Liver (tissue), 7 donors: ENCODE measurements at regions not wholly inside any gene's neighbourhood (a gene's known extent, or its start where the extent isn't known, plus 50 kb on each side); places are given as distances from the start of the nearest gene placed in this dataset.

Experiments used
- DNase-seq: peaks from one replicate; pipeline ENCODE4 v3.0.0-alpha.2; 2017; ENCODE audit warnings: low spot score
- H3K27ac ChIP-seq, 2 donors: one replicate each; pipeline ENCODE4 v1.7.0; 2013; ENCODE audit warnings: inconsistent platforms in 2 of 2, low read length in 2 of 2, control low read depth in 1 of 2, low read depth in 1 of 2, mild to moderate bottlenecking in 1 of 2
- H3K27me3 ChIP-seq, 4 donors: one replicate each; pipeline versions ENCODE4 v1.6.1 to v1.7.0; 2013; ENCODE audit warnings: low read length in 3 of 4, inconsistent platforms in 1 of 4, mild to moderate bottlenecking in 1 of 4, moderate library complexity in 1 of 4; ENCODE audit not compliant: control insufficient read depth in 4 of 4, insufficient read depth in 4 of 4
- H3K36me3 ChIP-seq, 4 donors: one replicate each; pipeline versions ENCODE4 v1.6.1 to v1.7.0; 2013; ENCODE audit warnings: low read length in 3 of 4, mild to moderate bottlenecking in 3 of 4, low read depth in 1 of 4, moderate library complexity in 1 of 4; ENCODE audit not compliant: control insufficient read depth in 4 of 4, insufficient read depth in 3 of 4
- H3K4me1 ChIP-seq, 4 donors: one replicate each; pipeline versions ENCODE4 v1.6.1 to v1.7.0; 2013; ENCODE audit warnings: low read length in 3 of 4, mild to moderate bottlenecking in 3 of 4, moderate library complexity in 1 of 4; ENCODE audit not compliant: control insufficient read depth in 4 of 4, insufficient read depth in 4 of 4
- H3K4me3 ChIP-seq, 3 donors: one replicate each; pipeline versions ENCODE4 v1.6.1 to v1.7.0; 2013; ENCODE audit warnings: low read length in 3 of 3, control low read depth in 1 of 3, low read depth in 1 of 3, mild to moderate bottlenecking in 1 of 3
- H3K9ac ChIP-seq, 2 donors: one replicate each; pipeline ENCODE4 v1.7.0; 2013; ENCODE audit warnings: low read length in 2 of 2, mild to moderate bottlenecking in 2 of 2, moderate library complexity in 2 of 2, control low read depth in 1 of 2, low read depth in 1 of 2
- H3K9me3 ChIP-seq, 4 donors: one replicate each; pipeline versions ENCODE4 v1.6.1 to v1.7.0; 2013; ENCODE audit warnings: low read length in 3 of 4; ENCODE audit not compliant: control insufficient read depth in 4 of 4
- ATF3 ChIP-seq: IDR thresholded peaks from 2 replicates; pipeline ENCODE4 v1.6.1; 2016; ENCODE audit warnings: antibody characterized with exemption
- EGR1 ChIP-seq, 2 donors: IDR thresholded peaks; 2 replicates each; pipeline ENCODE4 v1.6.1; 2016 to 2018; ENCODE audit warnings: antibody characterized with exemption in 2 of 2, low read depth in 2 of 2
- FOXA1 ChIP-seq: IDR thresholded peaks from 2 replicates; pipeline ENCODE4 v1.6.1; 2016; ENCODE audit warnings: antibody characterized with exemption
- FOXA2 ChIP-seq: IDR thresholded peaks from 2 replicates; pipeline ENCODE4 v1.6.1; 2016; ENCODE audit warnings: antibody characterized with exemption
- GABPA ChIP-seq, 2 donors: IDR thresholded peaks in 1 of 2; conservative IDR thresholded peaks in 1 of 2; 2 replicates each; pipeline ENCODE4 v1.6.1; 2016; ENCODE audit warnings: antibody characterized with exemption in 2 of 2, mild to moderate bottlenecking in 1 of 2, moderate library complexity in 1 of 2
- HNF4A ChIP-seq, 2 donors: conservative IDR thresholded peaks; 2 replicates each; pipeline ENCODE4 v1.6.1; 2016; ENCODE audit warnings: antibody characterized with exemption in 2 of 2, mild to moderate bottlenecking in 2 of 2
- HNF4G ChIP-seq: IDR thresholded peaks from 2 replicates; pipeline ENCODE4 v1.6.1; 2016; ENCODE audit warnings: antibody characterized with exemption
- RAD21 ChIP-seq, 2 donors: IDR thresholded peaks; 2 replicates each; pipeline ENCODE4 v1.6.1; 2016; ENCODE audit warnings: antibody characterized with exemption in 2 of 2, mild to moderate bottlenecking in 2 of 2
- TAF1 ChIP-seq: conservative IDR thresholded peaks from 2 replicates; pipeline ENCODE4 v1.6.1; 2016; ENCODE audit warnings: antibody characterized with exemption, mild to moderate bottlenecking
- YY1 ChIP-seq: IDR thresholded peaks from 2 replicates; pipeline ENCODE4 v1.6.1; 2016; ENCODE audit warnings: antibody characterized with exemption, mild to moderate bottlenecking
- ZBTB33 ChIP-seq: IDR thresholded peaks from 2 replicates; pipeline ENCODE4 v1.6.1; 2016; ENCODE audit warnings: antibody characterized with exemption
- WGBS: extraction: QIAGEN DNeasy Blood & Tissue Kit; methylation state at CpG from one replicate; pipeline ENCODE4 v1.1.7; 2013; 5-methylcytosine and 5-hydroxymethylcytosine counted together
- TF ChIP-seq, protein P1 (sequence below): IDR thresholded peaks from 2 replicates; pipeline ENCODE4 v1.6.1; 2016; ENCODE audit warnings: antibody characterized with exemption, mild to moderate bottlenecking
- TF ChIP-seq, protein P2 (sequence below): IDR thresholded peaks from 2 replicates; pipeline ENCODE4 v1.6.1; 2016; ENCODE audit warnings: antibody characterized with exemption
- donor health status: healthy.
- donor health status: healthy.
- donor health status: healthy.
- donor health status: healthy.

DNA sequence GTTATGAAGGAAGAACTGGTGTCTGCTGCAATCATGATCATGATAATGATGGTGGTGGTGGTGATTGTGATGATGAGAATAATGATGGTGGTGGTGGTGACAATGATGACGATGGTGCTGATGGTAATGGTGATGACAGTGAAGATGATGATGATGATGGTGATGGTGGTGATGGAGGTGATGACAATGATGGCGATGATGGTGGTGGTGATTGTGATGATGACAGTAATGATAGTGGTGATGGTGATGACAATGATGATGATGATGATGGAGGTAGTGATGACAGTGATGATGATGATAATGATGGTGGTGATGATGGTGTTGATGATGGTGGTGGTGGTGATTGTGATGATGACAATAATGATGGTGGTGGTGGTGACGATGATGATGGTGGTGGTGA lies 52.8 kb upstream of the ANO1 start:
- no peak overlapping the region for H3K4me3 ChIP-seq
- no peak overlapping the region for H3K27ac ChIP-seq
- TF ChIP-seq ZBTB33 (no peak), RAD21 (IDR thresholded peaks at IDR 0.05) (no peak), EGR1 (IDR thresholded peaks at IDR 0.05; ENCODE audit: low read depth in 2 of 2) (no peak), YY1 (no peak), GABPA (IDR thresholded peaks at IDR 0.05 in 1 of 2, conservative IDR thresholded peaks at IDR 0.05 in 1 of 2) (no peak), TAF1 (no peak)
- TF ChIP-seq, protein P1, sequence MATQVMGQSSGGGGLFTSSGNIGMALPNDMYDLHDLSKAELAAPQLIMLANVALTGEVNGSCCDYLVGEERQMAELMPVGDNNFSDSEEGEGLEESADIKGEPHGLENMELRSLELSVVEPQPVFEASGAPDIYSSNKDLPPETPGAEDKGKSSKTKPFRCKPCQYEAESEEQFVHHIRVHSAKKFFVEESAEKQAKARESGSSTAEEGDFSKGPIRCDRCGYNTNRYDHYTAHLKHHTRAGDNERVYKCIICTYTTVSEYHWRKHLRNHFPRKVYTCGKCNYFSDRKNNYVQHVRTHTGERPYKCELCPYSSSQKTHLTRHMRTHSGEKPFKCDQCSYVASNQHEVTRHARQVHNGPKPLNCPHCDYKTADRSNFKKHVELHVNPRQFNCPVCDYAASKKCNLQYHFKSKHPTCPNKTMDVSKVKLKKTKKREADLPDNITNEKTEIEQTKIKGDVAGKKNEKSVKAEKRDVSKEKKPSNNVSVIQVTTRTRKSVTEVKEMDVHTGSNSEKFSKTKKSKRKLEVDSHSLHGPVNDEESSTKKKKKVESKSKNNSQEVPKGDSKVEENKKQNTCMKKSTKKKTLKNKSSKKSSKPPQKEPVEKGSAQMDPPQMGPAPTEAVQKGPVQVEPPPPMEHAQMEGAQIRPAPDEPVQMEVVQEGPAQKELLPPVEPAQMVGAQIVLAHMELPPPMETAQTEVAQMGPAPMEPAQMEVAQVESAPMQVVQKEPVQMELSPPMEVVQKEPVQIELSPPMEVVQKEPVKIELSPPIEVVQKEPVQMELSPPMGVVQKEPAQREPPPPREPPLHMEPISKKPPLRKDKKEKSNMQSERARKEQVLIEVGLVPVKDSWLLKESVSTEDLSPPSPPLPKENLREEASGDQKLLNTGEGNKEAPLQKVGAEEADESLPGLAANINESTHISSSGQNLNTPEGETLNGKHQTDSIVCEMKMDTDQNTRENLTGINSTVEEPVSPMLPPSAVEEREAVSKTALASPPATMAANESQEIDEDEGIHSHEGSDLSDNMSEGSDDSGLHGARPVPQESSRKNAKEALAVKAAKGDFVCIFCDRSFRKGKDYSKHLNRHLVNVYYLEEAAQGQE, result no peak
- TF ChIP-seq, protein P2, sequence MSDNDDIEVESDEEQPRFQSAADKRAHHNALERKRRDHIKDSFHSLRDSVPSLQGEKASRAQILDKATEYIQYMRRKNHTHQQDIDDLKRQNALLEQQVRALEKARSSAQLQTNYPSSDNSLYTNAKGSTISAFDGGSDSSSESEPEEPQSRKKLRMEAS, result no peak
- DNase-seq, result no peak
- H3K36me3 ChIP-seq, result peaks cover 0 to 3% (median 1%) of the 10 kb centered on the region in 4 donors
- peaks cover 13 to 23% (median 18%) of the 10 kb centered on the region in 4 donors for H3K4me1 ChIP-seq
- H3K9ac ChIP-seq, result no peak overlapping the region
- H3K27me3 ChIP-seq, result no peaks in the 10 kb centered on the region
- no peaks in the 10 kb centered on the region for H3K9me3 ChIP-seq
- 95% methylated on average over 3 of the region's 3 CpGs for WGBS

DNA sequence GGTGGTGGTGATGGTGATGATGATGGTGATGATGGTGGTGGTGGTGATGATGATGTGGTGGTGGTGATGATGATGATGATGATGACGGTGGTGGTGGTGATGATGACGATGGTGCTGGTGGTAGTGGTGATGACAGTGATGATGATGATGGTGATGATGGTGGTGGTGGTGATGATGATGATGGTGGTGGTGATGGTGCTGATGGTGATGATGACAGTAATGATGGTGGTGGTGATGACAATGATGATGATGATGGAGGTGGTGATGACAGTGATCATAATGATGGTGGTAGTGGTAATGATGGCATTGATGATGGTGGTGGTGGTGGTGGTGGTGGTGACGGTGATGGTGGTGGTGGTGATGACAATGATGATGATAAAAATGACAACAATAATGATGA lies 52.1 kb upstream of the ANO1 start:
- WGBS, result 90% methylated on average over 3 of the region's 3 CpGs
- no peak for TF ChIP-seq FOXA1
- DNase-seq, result no peak
- Histone ChIP-seq H3K9me3 (no peaks in the 10 kb centered on the region), H3K27me3 (no peaks in the 10 kb centered on the region), H3K36me3 (peaks cover 0 to 3% (median 1%) of the 10 kb centered on the region in 4 donors), H3K4me3 (no peak overlapping the region), H3K4me1 (peaks cover 13 to 26% (median 19%) of the 10 kb centered on the region in 4 donors), H3K27ac (no peak overlapping the region), H3K9ac (no peak overlapping the region)

- Histone ChIP-seq H3K9me3 (no peaks in the 10 kb centered on the region), H3K27ac (no peak overlapping the region), H3K4me3 (no peak overlapping the region), H3K36me3 (peaks cover 0 to 2% (median 0%) of the 10 kb centered on the region in 4 donors), H3K4me1 (peaks cover 13 to 29% (median 19%) of the 10 kb centered on the region in 4 donors), H3K27me3 (no peaks in the 10 kb centered on the region), H3K9ac (no peak overlapping the region)
- TF ChIP-seq HNF4G (no peak), FOXA1 (no peak), EGR1 (IDR thresholded peaks at IDR 0.05; ENCODE audit: low read depth in 2 of 2) (no peak), HNF4A (conservative IDR thresholded peaks at IDR 0.05) (no peak), RAD21 (IDR thresholded peaks at IDR 0.05) (no peak), ZBTB33 (no peak), FOXA2 (no peak), ATF3 (no peak), YY1 (no peak)
- TF ChIP-seq, protein P1, result no peak
- 87% methylated on average over 5 of the region's 5 CpGs for WGBS
- no peak for DNase-seq
These were observed 51.4 kb upstream of the ANO1 start for GRCh38 chr11:70026726-70027125.
